ENCODE measurements at regions not wholly inside any gene's neighbourhood (a gene's known extent, or its start where the extent isn't known, plus 50 kb on each side); places are given as distances from the start of the nearest gene placed in this dataset.

- Histone ChIP-seq H3K79me1 (ENCODE audit: low read depth, low read length) (no peaks in the 10 kb centered on the region), H4K20me1 (replicated peaks in 1 of 2; ENCODE audit: control insufficient read depth in 1 of 2, insufficient read depth in 2 of 2, low read length in 2 of 2) (no peaks in the 10 kb centered on the region), H3K27ac (ENCODE audit: low read depth, low read length) (no peak overlapping the region), H3K23ac (ENCODE audit: insufficient read length) (no peak overlapping the region), H2BK20ac (ENCODE audit: low read length) (no peak overlapping the region), H3K27me3 (replicated peaks in 1 of 4; ENCODE audit: control insufficient read depth in 3 of 4, extremely low read depth in 1 of 4, insufficient read depth in 3 of 4, low read length in 3 of 4) (no peaks in the 10 kb centered on the region), H3K23me2 (ENCODE audit: low read depth, low read length) (no peaks in the 10 kb centered on the region), H4K8ac (ENCODE audit: extremely low read depth, insufficient read depth, low read length) (no peak overlapping the region), H4K5ac (ENCODE audit: insufficient read length, low read depth, low read length) (no peak overlapping the region), H2AFZ (ENCODE audit: low read length) (no peak overlapping the region), H2BK120ac (replicated peaks; ENCODE audit: low read depth, low read length) (no peak overlapping the region), H3K9ac (replicated peaks in 1 of 4; ENCODE audit: extremely low read depth in 1 of 4, low read depth in 3 of 4, low read length in 3 of 4) (no peak overlapping the region), H3K4me3 (ENCODE audit: extremely low read depth in 1 of 4, insufficient read depth in 2 of 4, low read depth in 3 of 4, low read length in 4 of 4) (no peak overlapping the region), H3K4me2 (ENCODE audit: insufficient read depth in 1 of 2, low read depth in 2 of 2, low read length in 2 of 2) (no peak overlapping the region), H3K9me3 (ENCODE audit: insufficient read depth in 2 of 2, low read depth in 1 of 2, low read length in 1 of 2) (no peaks in the 10 kb centered on the region), H3K18ac (ENCODE audit: extremely low read depth, low read length) (no peak overlapping the region), H3K14ac (ENCODE audit: insufficient read length) (no peak overlapping the region), H2BK12ac (ENCODE audit: low read depth, low read length) (no peak overlapping the region), H2AK5ac (ENCODE audit: low read depth, low read length) (no peak overlapping the region), H2BK15ac (ENCODE audit: low read length) (no peak overlapping the region), H4K91ac (replicated peaks; ENCODE audit: insufficient read length, low read length) (no peak overlapping the region), H3K4me1 (replicated peaks in 1 of 4; ENCODE audit: control insufficient read depth in 3 of 4, insufficient read depth in 4 of 4, low read length in 3 of 4) (no peaks in the 10 kb centered on the region), H3K56ac (replicated peaks; ENCODE audit: insufficient read length, low read depth, low read length) (no peak overlapping the region), H2BK5ac (ENCODE audit: low read depth, low read length) (no peak overlapping the region), H3K79me2 (ENCODE audit: control insufficient read depth in 1 of 2, insufficient read depth in 2 of 2, low read length in 2 of 2) (no peaks in the 10 kb centered on the region), H3K36me3 (ENCODE audit: control insufficient read depth in 2 of 4, insufficient read depth in 4 of 4, low read length in 3 of 4) (no peaks in the 10 kb centered on the region), H3K4ac (replicated peaks; ENCODE audit: insufficient read length, low read depth, low read length) (no peak overlapping the region)
- POLR2A ChIA-PET (ENCODE audit: partially characterized antibody) = no interaction called here
- CTCF ChIA-PET (ENCODE audit: partially characterized antibody) = no interaction called here
- FAIRE-seq = no peak
- DNase-seq (ENCODE audit: low read depth in 1 of 2, low spot score in 2 of 2) = no peak
- no peak for TF ChIP-seq CBX8 (IDR thresholded peaks at IDR 0.05; ENCODE audit: borderline replicate concordance, low read depth, low read length)
- no peak for TF ChIP-seq HDAC6 (IDR thresholded peaks at IDR 0.05; ENCODE audit: low read depth, low read length)
- no peak for TF ChIP-seq RAD21 (IDR thresholded peaks at IDR 0.05 in 1 of 2, conservative IDR thresholded peaks at IDR 0.05 in 1 of 2; ENCODE audit: low read depth in 2 of 2, low read length in 2 of 2)
- TF ChIP-seq SIN3A (conservative IDR thresholded peaks at IDR 0.05 in 1 of 2, IDR thresholded peaks at IDR 0.05 in 1 of 2; ENCODE audit: low read depth in 1 of 2, low read length in 2 of 2) = no peak
- no peak for TF ChIP-seq ATF3 (IDR thresholded peaks at IDR 0.05; ENCODE audit: insufficient read depth, low read depth, low read length)
- no peak for TF ChIP-seq TBP (IDR thresholded peaks at IDR 0.05; ENCODE audit: low read depth, low read length)
- TF ChIP-seq PHF8 (conservative IDR thresholded peaks at IDR 0.05; ENCODE audit: low read depth, low read length) = no peak
- TF ChIP-seq, protein P1, sequence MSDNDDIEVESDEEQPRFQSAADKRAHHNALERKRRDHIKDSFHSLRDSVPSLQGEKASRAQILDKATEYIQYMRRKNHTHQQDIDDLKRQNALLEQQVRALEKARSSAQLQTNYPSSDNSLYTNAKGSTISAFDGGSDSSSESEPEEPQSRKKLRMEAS (IDR thresholded peaks at IDR 0.05) = no peak
- no peak for TF ChIP-seq SP2 (IDR thresholded peaks at IDR 0.05; ENCODE audit: low read length)
- TF ChIP-seq SAP30 (IDR thresholded peaks at IDR 0.05; ENCODE audit: insufficient read depth, insufficient replicate concordance, low read length) = no peak
- TF ChIP-seq EZH2 (IDR thresholded peaks at IDR 0.05; ENCODE audit: low read depth, low read length, severe bottlenecking) = no peak
- TF ChIP-seq USF2 (IDR thresholded peaks at IDR 0.05; ENCODE audit: low read length) = no peak
- no peak for TF ChIP-seq FOSL1 (IDR thresholded peaks at IDR 0.05; ENCODE audit: insufficient read depth, low read depth, low read length)
These were observed 732.6 kb downstream of the MCTP2 start for GRCh38 chr15:94963953-94964352.

Data from H1 (cell line).